Liver (tissue), 3 donors: ENCODE measurements at regions not wholly inside any gene's neighbourhood (a gene's known extent, or its start where the extent isn't known, plus 50 kb on each side); places are given as distances from the start of the nearest gene placed in this dataset.

Source experiments
- EGR1 ChIP-seq, 2 donors: IDR thresholded peaks; 2 replicates each; pipeline ENCODE4 v1.6.1; 2016 to 2018; ENCODE audit warnings: antibody characterized with exemption in 2 of 2, low read depth in 2 of 2
- FOXA1 ChIP-seq: IDR thresholded peaks from 2 replicates; pipeline ENCODE4 v1.6.1; 2016; ENCODE audit warnings: antibody characterized with exemption
- FOXA2 ChIP-seq: IDR thresholded peaks from 2 replicates; pipeline ENCODE4 v1.6.1; 2016; ENCODE audit warnings: antibody characterized with exemption
- GABPA ChIP-seq, 2 donors: IDR thresholded peaks in 1 of 2; conservative IDR thresholded peaks in 1 of 2; 2 replicates each; pipeline ENCODE4 v1.6.1; 2016; ENCODE audit warnings: antibody characterized with exemption in 2 of 2, mild to moderate bottlenecking in 1 of 2, moderate library complexity in 1 of 2
- HNF4G ChIP-seq: IDR thresholded peaks from 2 replicates; pipeline ENCODE4 v1.6.1; 2016; ENCODE audit warnings: antibody characterized with exemption
- JUND ChIP-seq, 2 donors: IDR thresholded peaks; 2 replicates each; pipeline ENCODE4 v1.6.1; 2016; ENCODE audit warnings: antibody characterized with exemption in 2 of 2
- RAD21 ChIP-seq, 2 donors: IDR thresholded peaks; 2 replicates each; pipeline ENCODE4 v1.6.1; 2016; ENCODE audit warnings: antibody characterized with exemption in 2 of 2, mild to moderate bottlenecking in 2 of 2
- TAF1 ChIP-seq: conservative IDR thresholded peaks from 2 replicates; pipeline ENCODE4 v1.6.1; 2016; ENCODE audit warnings: antibody characterized with exemption, mild to moderate bottlenecking
- YY1 ChIP-seq: IDR thresholded peaks from 2 replicates; pipeline ENCODE4 v1.6.1; 2016; ENCODE audit warnings: antibody characterized with exemption, mild to moderate bottlenecking
- TF ChIP-seq, protein P1 (sequence below): IDR thresholded peaks from 2 replicates; pipeline ENCODE4 v1.6.1; 2016; ENCODE audit warnings: antibody characterized with exemption
- TF ChIP-seq, protein P2 (sequence below): fragments of 150-350 bp; IDR thresholded peaks from 2 replicates; pipeline ENCODE4 v1.5.1; 2017; ENCODE audit warnings: improper control_type of control experiment, low read depth, low read length; ENCODE audit not compliant: missing input control
- TF ChIP-seq, protein P3 (sequence below): IDR thresholded peaks from 2 replicates; pipeline ENCODE4 v1.6.1; 2016; ENCODE audit warnings: antibody characterized with exemption
- TF ChIP-seq, protein P4 (sequence below): IDR thresholded peaks from 2 replicates; pipeline ENCODE4 v1.6.1; 2016; ENCODE audit warnings: antibody characterized with exemption
- TF ChIP-seq, protein P5 (sequence below): IDR thresholded peaks from 2 replicates; pipeline ENCODE4 v1.6.1; 2016; ENCODE audit warnings: antibody characterized with exemption, mild to moderate bottlenecking
- donor health status: healthy.
- donor health status: healthy.

DNA sequence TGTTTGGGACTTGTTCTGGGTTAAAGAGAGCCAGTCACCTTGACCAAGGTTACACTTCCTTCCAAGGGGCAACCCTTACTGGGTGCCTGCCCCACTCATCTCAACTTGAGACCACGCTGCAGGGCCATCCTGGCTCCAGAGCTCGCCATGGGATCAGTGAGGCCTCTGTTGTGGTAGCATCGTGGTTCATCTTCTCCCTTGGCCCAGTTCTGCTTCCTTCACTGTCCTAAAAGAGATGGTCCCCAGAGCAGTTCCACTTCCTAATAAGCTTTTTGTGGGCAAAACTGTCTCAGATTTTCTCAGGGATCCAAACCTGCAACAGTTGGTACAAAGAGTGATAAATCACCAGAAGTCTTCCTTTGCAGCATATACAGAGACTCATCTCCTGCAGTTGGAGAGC is 165.9 kb upstream of the TMEM260 start:
- TF ChIP-seq, protein P1, sequence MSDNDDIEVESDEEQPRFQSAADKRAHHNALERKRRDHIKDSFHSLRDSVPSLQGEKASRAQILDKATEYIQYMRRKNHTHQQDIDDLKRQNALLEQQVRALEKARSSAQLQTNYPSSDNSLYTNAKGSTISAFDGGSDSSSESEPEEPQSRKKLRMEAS, result no peak
- TF ChIP-seq FOXA1 (no peak), JUND (IDR thresholded peaks at IDR 0.05) (no peak), YY1 (no peak), TAF1 (no peak), HNF4G (no peak), FOXA2 (no peak), EGR1 (IDR thresholded peaks at IDR 0.05; ENCODE audit: low read depth in 2 of 2) (no peak), RAD21 (IDR thresholded peaks at IDR 0.05) (no peak), GABPA (IDR thresholded peaks at IDR 0.05 in 1 of 2, conservative IDR thresholded peaks at IDR 0.05 in 1 of 2) (no peak)
- TF ChIP-seq, protein P2, sequence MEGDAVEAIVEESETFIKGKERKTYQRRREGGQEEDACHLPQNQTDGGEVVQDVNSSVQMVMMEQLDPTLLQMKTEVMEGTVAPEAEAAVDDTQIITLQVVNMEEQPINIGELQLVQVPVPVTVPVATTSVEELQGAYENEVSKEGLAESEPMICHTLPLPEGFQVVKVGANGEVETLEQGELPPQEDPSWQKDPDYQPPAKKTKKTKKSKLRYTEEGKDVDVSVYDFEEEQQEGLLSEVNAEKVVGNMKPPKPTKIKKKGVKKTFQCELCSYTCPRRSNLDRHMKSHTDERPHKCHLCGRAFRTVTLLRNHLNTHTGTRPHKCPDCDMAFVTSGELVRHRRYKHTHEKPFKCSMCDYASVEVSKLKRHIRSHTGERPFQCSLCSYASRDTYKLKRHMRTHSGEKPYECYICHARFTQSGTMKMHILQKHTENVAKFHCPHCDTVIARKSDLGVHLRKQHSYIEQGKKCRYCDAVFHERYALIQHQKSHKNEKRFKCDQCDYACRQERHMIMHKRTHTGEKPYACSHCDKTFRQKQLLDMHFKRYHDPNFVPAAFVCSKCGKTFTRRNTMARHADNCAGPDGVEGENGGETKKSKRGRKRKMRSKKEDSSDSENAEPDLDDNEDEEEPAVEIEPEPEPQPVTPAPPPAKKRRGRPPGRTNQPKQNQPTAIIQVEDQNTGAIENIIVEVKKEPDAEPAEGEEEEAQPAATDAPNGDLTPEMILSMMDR, result no peak
- TF ChIP-seq, protein P3, sequence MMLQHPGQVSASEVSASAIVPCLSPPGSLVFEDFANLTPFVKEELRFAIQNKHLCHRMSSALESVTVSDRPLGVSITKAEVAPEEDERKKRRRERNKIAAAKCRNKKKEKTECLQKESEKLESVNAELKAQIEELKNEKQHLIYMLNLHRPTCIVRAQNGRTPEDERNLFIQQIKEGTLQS, result no peak
- TF ChIP-seq, protein P4, sequence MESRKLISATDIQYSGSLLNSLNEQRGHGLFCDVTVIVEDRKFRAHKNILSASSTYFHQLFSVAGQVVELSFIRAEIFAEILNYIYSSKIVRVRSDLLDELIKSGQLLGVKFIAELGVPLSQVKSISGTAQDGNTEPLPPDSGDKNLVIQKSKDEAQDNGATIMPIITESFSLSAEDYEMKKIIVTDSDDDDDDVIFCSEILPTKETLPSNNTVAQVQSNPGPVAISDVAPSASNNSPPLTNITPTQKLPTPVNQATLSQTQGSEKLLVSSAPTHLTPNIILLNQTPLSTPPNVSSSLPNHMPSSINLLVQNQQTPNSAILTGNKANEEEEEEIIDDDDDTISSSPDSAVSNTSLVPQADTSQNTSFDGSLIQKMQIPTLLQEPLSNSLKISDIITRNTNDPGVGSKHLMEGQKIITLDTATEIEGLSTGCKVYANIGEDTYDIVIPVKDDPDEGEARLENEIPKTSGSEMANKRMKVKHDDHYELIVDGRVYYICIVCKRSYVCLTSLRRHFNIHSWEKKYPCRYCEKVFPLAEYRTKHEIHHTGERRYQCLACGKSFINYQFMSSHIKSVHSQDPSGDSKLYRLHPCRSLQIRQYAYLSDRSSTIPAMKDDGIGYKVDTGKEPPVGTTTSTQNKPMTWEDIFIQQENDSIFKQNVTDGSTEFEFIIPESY, result no peak
- TF ChIP-seq, protein P5, sequence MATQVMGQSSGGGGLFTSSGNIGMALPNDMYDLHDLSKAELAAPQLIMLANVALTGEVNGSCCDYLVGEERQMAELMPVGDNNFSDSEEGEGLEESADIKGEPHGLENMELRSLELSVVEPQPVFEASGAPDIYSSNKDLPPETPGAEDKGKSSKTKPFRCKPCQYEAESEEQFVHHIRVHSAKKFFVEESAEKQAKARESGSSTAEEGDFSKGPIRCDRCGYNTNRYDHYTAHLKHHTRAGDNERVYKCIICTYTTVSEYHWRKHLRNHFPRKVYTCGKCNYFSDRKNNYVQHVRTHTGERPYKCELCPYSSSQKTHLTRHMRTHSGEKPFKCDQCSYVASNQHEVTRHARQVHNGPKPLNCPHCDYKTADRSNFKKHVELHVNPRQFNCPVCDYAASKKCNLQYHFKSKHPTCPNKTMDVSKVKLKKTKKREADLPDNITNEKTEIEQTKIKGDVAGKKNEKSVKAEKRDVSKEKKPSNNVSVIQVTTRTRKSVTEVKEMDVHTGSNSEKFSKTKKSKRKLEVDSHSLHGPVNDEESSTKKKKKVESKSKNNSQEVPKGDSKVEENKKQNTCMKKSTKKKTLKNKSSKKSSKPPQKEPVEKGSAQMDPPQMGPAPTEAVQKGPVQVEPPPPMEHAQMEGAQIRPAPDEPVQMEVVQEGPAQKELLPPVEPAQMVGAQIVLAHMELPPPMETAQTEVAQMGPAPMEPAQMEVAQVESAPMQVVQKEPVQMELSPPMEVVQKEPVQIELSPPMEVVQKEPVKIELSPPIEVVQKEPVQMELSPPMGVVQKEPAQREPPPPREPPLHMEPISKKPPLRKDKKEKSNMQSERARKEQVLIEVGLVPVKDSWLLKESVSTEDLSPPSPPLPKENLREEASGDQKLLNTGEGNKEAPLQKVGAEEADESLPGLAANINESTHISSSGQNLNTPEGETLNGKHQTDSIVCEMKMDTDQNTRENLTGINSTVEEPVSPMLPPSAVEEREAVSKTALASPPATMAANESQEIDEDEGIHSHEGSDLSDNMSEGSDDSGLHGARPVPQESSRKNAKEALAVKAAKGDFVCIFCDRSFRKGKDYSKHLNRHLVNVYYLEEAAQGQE, result no peak
